Progenitor cell of endocrine pancreas (in vitro differentiated cells): ENCODE measurements at regions not wholly inside any gene's neighbourhood (a gene's known extent, or its start where the extent isn't known, plus 50 kb on each side); places are given as distances from the start of the nearest gene placed in this dataset.

ENCODE experiments used
- DNase-seq: peaks from one replicate; pipeline ENCODE4 v3.0.0; 2021; ENCODE audit warnings: low spot score; ENCODE audit not compliant: unreplicated experiment
- H3K27ac Mint-ChIP-seq: 2 replicates; pipeline ENCODE4 v1.8.0; 2021; ENCODE audit warnings: mild to moderate bottlenecking, moderate library complexity, mixed read lengths
- H3K27me3 Mint-ChIP-seq: 2 replicates; pipeline ENCODE4 v1.8.0; 2021; ENCODE audit warnings: mixed read lengths
- H3K36me3 Mint-ChIP-seq: 2 replicates; pipeline ENCODE4 v1.8.0; 2022; ENCODE audit warnings: mixed read lengths; ENCODE audit not compliant: insufficient read depth
- H3K4me1 Mint-ChIP-seq: 2 replicates; pipeline ENCODE4 v1.8.0; 2021; ENCODE audit warnings: low read depth, mixed read lengths
- H3K4me3 Mint-ChIP-seq: 2 replicates; pipeline ENCODE4 v1.8.0; 2021; ENCODE audit warnings: low read depth, mild to moderate bottlenecking, moderate library complexity, mixed read lengths
- H3K9me3 Mint-ChIP-seq: 2 replicates; pipeline ENCODE4 v1.8.0; 2021; ENCODE audit warnings: low read depth, mixed read lengths
- CTCF ChIP-seq: fragments of 200-600 bp; sonication (generic); IDR thresholded peaks from one replicate; pipeline ENCODE4 v1.5.0; 2021; ENCODE audit warnings: antibody characterized with exemption, mild to moderate bottlenecking; ENCODE audit not compliant: unreplicated experiment

DNA sequence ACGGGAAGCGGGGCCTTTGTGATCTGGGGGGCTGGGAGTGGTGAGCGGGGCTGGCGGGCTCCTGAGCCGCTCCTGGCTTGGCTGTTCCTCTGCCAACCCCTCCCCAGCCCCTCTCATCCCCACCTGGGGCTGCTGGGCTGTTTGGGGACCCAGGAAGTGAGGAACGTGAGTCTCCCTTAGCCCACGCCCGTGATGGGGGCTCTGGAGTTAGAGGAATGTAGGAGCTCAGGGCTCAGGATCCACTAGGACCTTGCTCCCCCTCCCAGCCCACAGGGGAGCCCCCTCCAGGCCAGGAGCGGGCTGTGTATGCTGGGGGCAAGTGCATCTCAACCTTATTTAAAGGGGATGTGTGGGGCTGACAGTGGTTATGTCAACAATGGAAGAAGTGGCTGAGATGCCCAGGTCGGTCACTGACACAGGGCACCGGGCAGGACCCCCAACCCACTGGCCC lies 134.1 kb downstream of the URI1 start:
- Mint-ChIP-seq H3K4me1 (no peaks in the 10 kb centered on the region), H3K27me3 (peaks cover 8% of the 10 kb centered on the region), H3K9me3 (no peaks in the 10 kb centered on the region), H3K36me3 (no peaks in the 10 kb centered on the region), H3K27ac (no peak overlapping the region), H3K4me3 (no peak overlapping the region)
- no peak for DNase-seq
- TF ChIP-seq CTCF, result no peak

- DNase-seq, result no peak
Observed at GRCh38 chr19:30076751-30077670, 135.0 kb downstream of the URI1 start.

DNA sequence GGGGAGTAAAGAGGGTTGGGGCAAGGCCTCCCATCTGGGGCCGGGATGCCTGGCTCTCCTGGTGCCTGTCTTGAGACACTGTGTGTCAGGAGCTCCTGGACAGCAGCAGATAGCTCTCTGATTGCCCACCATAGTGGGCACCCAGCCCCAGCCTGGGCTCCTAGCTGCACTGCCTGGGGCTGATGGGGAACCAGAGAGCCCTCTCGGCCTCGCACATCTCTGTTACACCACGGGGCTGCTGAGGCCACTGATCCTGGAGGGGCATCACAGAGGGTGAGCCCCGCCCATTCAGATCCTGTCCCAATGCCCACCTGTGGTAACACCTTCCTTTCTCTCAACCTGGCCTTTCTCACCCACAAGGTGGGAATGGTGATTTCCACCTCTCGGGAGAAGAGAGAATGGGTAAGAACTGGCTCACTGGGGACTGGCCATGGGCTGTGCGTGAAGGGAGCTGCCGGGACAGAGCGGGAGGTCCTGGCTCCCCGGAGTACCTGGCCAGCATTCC lies 135.9 kb downstream of the URI1 start:
- no peaks in the 10 kb centered on the region for H3K4me1 Mint-ChIP-seq
- no peak overlapping the region for H3K27ac Mint-ChIP-seq
- H3K4me3 Mint-ChIP-seq, result no peak overlapping the region
- peaks cover 15% of the 10 kb centered on the region for H3K27me3 Mint-ChIP-seq
- no peaks in the 10 kb centered on the region for H3K36me3 Mint-ChIP-seq
- no peak for DNase-seq
- no peaks in the 10 kb centered on the region for H3K9me3 Mint-ChIP-seq
- no peak for TF ChIP-seq CTCF

More at GRCh38 chr19:30076751-30077670, 135.0 kb downstream of the URI1 start:
- Mint-ChIP-seq H3K27me3 (peaks cover 13% of the 10 kb centered on the region), H3K27ac (no peak overlapping the region), H3K4me1 (no peaks in the 10 kb centered on the region), H3K9me3 (no peaks in the 10 kb centered on the region), H3K4me3 (no peak overlapping the region), H3K36me3 (no peaks in the 10 kb centered on the region)
- TF ChIP-seq CTCF, result no peak

DNA sequence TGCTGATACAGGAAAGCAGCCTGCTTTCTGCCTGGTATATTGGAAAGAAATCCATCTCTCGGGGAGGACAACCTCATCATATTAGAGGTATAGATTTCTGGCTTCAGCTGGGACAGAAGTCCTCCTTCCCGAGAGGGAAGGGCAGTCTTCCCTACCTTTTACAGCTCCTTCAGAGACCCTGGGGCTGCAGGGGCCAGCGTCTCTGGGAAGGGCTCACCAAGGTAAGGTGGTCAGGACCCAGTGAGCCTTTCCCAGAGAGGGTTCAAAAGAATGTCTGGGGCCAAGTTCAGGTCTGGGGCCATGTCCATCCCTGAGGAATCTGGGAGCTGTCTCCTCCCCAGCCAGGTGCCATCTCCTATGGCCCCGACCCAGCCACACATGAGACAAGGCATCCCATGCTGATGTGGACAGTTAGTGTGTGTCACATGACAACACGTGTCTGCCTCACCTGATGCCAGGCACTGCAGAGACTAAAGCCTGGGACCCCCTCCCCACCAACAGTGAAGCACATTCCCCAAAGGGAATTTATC lies 136.4 kb downstream of the URI1 start:
- no peak for TF ChIP-seq CTCF
- Mint-ChIP-seq H3K4me1 (no peaks in the 10 kb centered on the region), H3K27me3 (peaks cover 15% of the 10 kb centered on the region), H3K9me3 (no peaks in the 10 kb centered on the region), H3K4me3 (no peak overlapping the region), H3K27ac (no peak overlapping the region), H3K36me3 (no peaks in the 10 kb centered on the region)
- DNase-seq, result no peak

- H3K4me3 Mint-ChIP-seq, result no peak overlapping the region
- no peaks in the 10 kb centered on the region for H3K36me3 Mint-ChIP-seq
- no peak for DNase-seq
- H3K27me3 Mint-ChIP-seq, result peaks cover 15% of the 10 kb centered on the region
- H3K4me1 Mint-ChIP-seq, result peaks cover 2% of the 10 kb centered on the region
- no peak for TF ChIP-seq CTCF
- H3K27ac Mint-ChIP-seq, result no peak overlapping the region
- H3K9me3 Mint-ChIP-seq, result no peaks in the 10 kb centered on the region
Observed at GRCh38 chr19:30079200-30079599, 137.2 kb downstream of the URI1 start.
